Lower lobe of right lung (tissue), 2 donors: ENCODE measurements at regions not wholly inside any gene's neighbourhood (a gene's known extent, or its start where the extent isn't known, plus 50 kb on each side); places are given as distances from the start of the nearest gene placed in this dataset.
A peak's percentile ranks its signal among the peaks of the same experiment; 100 is the strongest.

Source experiments
- ATAC-seq, 2 donors: fragments of 200-7000 bp; cut with Tn5 transposase; one replicate each; pipeline ENCODE4 v1.9.1; 2020 to 2022; ENCODE audit warnings: mild to moderate bottlenecking in 2 of 2, moderate library complexity in 2 of 2
- DNase-seq: peaks from one replicate; pipeline ENCODE4 v3.0.0-alpha.2; 2020
- H3K27ac ChIP-seq: fragments of 200-600 bp; one replicate; pipeline ENCODE4 v1.8.0; 2022
- H3K27me3 ChIP-seq: fragments of 200-600 bp; one replicate; pipeline ENCODE4 v1.8.0; 2022; ENCODE audit warnings: low read depth
- H3K36me3 ChIP-seq: fragments of 200-600 bp; one replicate; pipeline ENCODE4 v1.8.0; 2022; ENCODE audit warnings: mild to moderate bottlenecking
- H3K4me1 ChIP-seq: fragments of 200-600 bp; one replicate; pipeline ENCODE4 v1.8.0; 2022
- H3K4me3 ChIP-seq: fragments of 200-600 bp; one replicate; pipeline ENCODE4 v1.8.0; 2022; ENCODE audit warnings: mild to moderate bottlenecking
- H3K9me3 ChIP-seq: fragments of 200-600 bp; one replicate; pipeline ENCODE4 v1.8.0; 2022
- CTCF ChIP-seq: fragments of 200-600 bp; IDR thresholded peaks from one replicate; pipeline ENCODE4 v1.8.0; 2022; ENCODE audit warnings: antibody characterized with exemption, mild to moderate bottlenecking
- intact Hi-C: fragments of 100-400 bp; cut with DNase I; formaldehyde crosslinking; loops from one replicate; pipeline ENCODE4 v1.11.0; 2022
- donor health status: DM: no; HTN: yes; CAD: no; lungs with severe emphysema.

DNA sequence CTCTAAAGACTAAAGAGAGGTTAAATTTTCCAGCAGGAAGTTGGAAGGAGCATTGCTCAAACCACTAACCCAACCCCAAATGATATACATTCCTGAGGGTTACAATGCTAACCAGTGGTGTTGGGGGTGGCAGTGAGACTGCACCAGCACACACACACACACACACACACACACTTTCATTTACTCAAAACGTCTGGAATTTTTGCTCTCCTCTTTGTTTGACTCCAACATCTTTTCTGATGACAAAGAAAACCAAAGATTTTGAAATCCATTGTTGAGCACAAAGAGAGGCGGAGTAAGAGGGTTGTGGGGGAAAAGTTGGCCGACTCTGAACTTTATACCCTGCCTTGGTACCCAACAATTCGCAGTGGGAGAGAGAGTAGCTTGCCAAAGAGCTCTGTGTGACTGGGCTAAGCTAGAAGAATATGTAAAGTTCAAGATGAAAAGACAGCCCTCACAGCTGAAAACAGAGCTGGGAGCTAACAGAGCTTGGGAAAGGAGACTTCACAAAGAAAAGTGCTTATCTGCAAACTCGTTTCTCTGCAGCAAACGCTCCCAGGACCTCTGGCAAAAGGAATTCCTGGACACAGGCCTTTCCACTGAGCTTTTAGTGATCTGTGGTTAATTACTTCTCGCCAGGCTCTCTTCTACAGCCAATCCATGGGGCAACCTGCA lies 426.0 kb upstream of the CDH11 start:
- Histone ChIP-seq H3K4me3 (no peak overlapping the region), H3K36me3 (no peaks in the 10 kb centered on the region), H3K27ac (peak overlapping the region; percentile 6), H3K4me1 (peaks cover 10% of the 10 kb centered on the region), H3K9me3 (no peaks in the 10 kb centered on the region), H3K27me3 (no peaks in the 10 kb centered on the region)
- no peak for ATAC-seq
- no peak for TF ChIP-seq CTCF
- intact Hi-C loops: no loop called here
- DNase-seq: no peak

DNA sequence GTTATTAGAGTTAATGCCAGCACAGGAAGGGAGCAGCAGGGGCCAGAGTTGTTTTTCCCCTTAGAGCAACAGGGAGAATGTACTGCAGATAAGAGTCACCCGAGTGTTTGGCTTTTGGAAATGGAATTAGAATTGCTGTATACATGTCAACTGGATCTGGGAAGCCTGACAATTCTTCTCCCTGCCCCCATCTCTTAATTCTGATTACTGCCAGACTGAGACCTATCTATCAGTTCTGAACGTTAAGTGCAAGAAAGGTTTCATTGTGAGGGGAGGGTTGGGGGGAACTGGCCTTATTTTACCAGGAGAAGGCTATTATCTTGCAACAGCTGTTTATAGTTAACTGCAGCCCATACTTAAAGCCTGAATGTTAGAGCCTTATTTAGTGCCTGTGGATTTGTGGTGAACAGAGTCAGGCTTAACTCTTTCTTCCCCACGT lies 424.5 kb upstream of the CDH11 start:
- H3K27me3 ChIP-seq: no peaks in the 10 kb centered on the region
- peaks cover 10% of the 10 kb centered on the region for H3K4me1 ChIP-seq
- no peak for TF ChIP-seq CTCF
- intact Hi-C loops: no loop called here
- no peaks in the 10 kb centered on the region for H3K36me3 ChIP-seq
- no peak overlapping the region for H3K27ac ChIP-seq
- no peaks in the 10 kb centered on the region for H3K9me3 ChIP-seq
- H3K4me3 ChIP-seq: no peak overlapping the region
- ATAC-seq (no peak), DNase-seq (no peak)

- no peak for ATAC-seq
- intact Hi-C loops: no loop called here
- no peaks in the 10 kb centered on the region for H3K9me3 ChIP-seq
Observed at GRCh38 chr16:65545413-65545956, 423.6 kb upstream of the CDH11 start.

DNA sequence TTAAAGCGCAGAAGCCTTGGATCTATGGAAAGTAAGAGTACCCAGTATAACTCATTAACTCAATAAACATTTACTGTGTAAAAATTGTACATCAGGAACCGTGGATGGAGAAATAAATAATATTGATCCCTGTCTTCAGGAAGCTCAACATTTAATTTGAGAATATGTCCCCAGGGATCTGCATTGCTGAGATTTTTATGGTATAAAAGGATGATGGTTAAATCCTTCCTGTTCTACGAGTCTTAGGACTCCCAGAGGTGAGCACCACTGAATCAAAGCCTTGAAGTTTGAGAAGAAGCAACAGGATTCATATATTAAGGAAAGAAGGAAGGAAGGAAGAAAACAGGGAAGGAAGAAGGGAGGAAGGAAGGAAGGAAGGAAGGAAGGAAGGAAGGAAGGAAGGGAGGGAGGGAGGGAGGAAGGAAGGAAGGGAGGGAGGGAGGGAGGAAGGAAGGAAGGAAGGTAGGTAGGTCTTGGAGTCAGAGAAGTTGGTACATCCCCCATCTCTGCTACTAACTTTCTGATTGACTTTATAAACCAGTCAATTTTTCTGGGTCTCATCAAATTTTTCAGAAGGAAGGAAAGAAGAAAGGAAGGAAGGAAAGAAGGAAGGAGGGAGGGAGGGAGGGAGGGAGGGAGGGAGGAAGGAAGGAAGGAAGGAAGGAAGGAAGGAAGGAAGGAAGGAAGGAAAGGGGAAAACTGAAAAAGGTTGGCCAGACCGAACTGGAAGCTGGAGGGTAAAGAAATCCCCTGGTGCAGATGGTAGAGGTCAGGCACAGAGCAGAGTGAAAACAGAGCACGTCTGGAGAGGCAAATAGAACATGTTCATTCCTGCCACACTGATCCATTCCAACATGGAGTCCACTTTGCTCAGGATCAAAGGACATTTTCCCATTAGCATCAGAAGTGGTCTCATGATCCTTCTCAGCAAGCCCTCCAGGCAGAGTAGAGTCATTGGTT lies 422.2 kb upstream of the CDH11 start:
- no peaks in the 10 kb centered on the region for H3K27me3 ChIP-seq
- no peak overlapping the region for H3K27ac ChIP-seq
- no peaks in the 10 kb centered on the region for H3K36me3 ChIP-seq
- DNase-seq: no peak
- H3K4me1 ChIP-seq: peaks cover 10% of the 10 kb centered on the region
- no peak for TF ChIP-seq CTCF
- ATAC-seq: no peak
- H3K4me3 ChIP-seq: no peak overlapping the region
- H3K9me3 ChIP-seq: no peaks in the 10 kb centered on the region
- intact Hi-C loops: no loop called here

More at GRCh38 chr16:65545413-65545956, 423.6 kb upstream of the CDH11 start:
- Histone ChIP-seq H3K4me1 (peaks cover 10% of the 10 kb centered on the region), H3K27me3 (no peaks in the 10 kb centered on the region), H3K27ac (no peak overlapping the region), H3K36me3 (no peaks in the 10 kb centered on the region), H3K4me3 (no peak overlapping the region)
- TF ChIP-seq CTCF: no peak
- DNase-seq: no peak

DNA sequence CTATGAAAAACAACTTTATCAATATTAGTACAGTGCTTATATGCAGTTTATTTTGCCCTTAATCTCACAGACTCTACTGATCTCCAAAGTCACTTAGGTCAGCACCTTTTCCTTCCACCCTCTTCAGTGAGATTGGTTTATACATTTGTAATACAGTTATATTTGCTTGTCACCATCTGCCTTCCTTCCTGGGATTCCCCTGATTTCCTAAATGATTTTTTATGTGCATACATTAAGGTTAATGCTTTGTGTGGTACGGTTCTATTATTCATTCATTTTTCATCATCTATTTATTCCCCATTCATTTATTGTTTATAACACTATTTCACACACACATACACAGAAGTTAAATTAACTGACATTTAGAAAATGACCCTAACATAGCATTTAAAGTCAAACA lies 419.8 kb upstream of the CDH11 start:
- Histone ChIP-seq H3K27ac (no peak overlapping the region), H3K4me3 (no peak overlapping the region), H3K9me3 (no peaks in the 10 kb centered on the region), H3K27me3 (no peaks in the 10 kb centered on the region), H3K36me3 (no peaks in the 10 kb centered on the region), H3K4me1 (peaks cover under 1% of the 10 kb centered on the region)
- ATAC-seq (no peak), DNase-seq (no peak)
- no peak for TF ChIP-seq CTCF
- intact Hi-C loops: no loop called here
